IMR-90 (cell line): ENCODE measurements at regions not wholly inside any gene's neighbourhood (a gene's known extent, or its start where the extent isn't known, plus 50 kb on each side); places are given as distances from the start of the nearest gene placed in this dataset.

Experiments
- ATAC-seq: fragments of 200-7000 bp; cut with Tn5 transposase; 2 replicates; pipeline ENCODE4 v1.9.1; 2020; ENCODE audit warnings: low read depth, mild to moderate bottlenecking, moderate library complexity
- BruUV-seq: library from RNA; stranded (reverse); fragments of 400-500 nt; replicated peaks from 2 replicates; lab custom pipeline; 2021; lab: Mats Ljungman, UMichigan
- CTCF ChIA-PET: fragments of 300-600 bp; formaldehyde crosslinking; extraction: SDS; loops from one replicate; lab custom pipeline; 2021; ENCODE audit warnings: antibody characterized with exemption; lab: Yijun Ruan, JAX
- POLR2A ChIA-PET: fragments of 300-600 bp; sonication (Branson Sonifier 250); formaldehyde crosslinking; loops from one replicate; lab custom pipeline; 2022; ENCODE audit warnings: antibody characterized with exemption; ENCODE audit not compliant: unreplicated experiment; lab: Charles Lee
- DNase-seq: peaks from one replicate; pipeline ENCODE4 v3.0.0; 2013
- H2AFZ ChIP-seq: replicated peaks from 2 replicates; pipeline ENCODE3; 2013; ENCODE audit warnings: low read length, mild to moderate bottlenecking; ENCODE audit not compliant: poor library complexity
- H2AK5ac ChIP-seq: 2 replicates; pipeline ENCODE4 v1.6.1; 2013; ENCODE audit warnings: low read depth, low read length, inconsistent platforms
- H2AK9ac ChIP-seq: replicated peaks from 2 replicates; pipeline ENCODE3; 2013; ENCODE audit warnings: mild to moderate bottlenecking, low read depth, low read length, moderate library complexity; ENCODE audit not compliant: poor library complexity
- H2BK120ac ChIP-seq: 2 replicates; pipeline ENCODE4 v1.6.1; 2013; ENCODE audit warnings: low read depth, low read length, inconsistent platforms
- H2BK15ac ChIP-seq: 3 replicates; pipeline ENCODE4 v1.6.1; 2013; ENCODE audit warnings: low read depth, low read length, inconsistent platforms
- H2BK20ac ChIP-seq: 2 replicates; pipeline ENCODE4 v1.6.1; 2013; ENCODE audit warnings: low read depth, mild to moderate bottlenecking, inconsistent platforms, low read length, moderate library complexity
- H2BK5ac ChIP-seq: 2 replicates; pipeline ENCODE4 v1.6.1; 2013; ENCODE audit warnings: mild to moderate bottlenecking, low read depth, low read length, inconsistent platforms; ENCODE audit not compliant: poor library complexity, severe bottlenecking
- H3K14ac ChIP-seq: replicated peaks from 2 replicates; pipeline ENCODE4 v1.6.1; 2013; ENCODE audit warnings: low read depth, low read length, inconsistent platforms
- H3K18ac ChIP-seq: 2 replicates; pipeline ENCODE4 v1.6.1; 2013; ENCODE audit warnings: low read depth, low read length, control low read depth
- H3K23ac ChIP-seq: 2 replicates; pipeline ENCODE4 v1.6.1; 2013; ENCODE audit warnings: low read depth, low read length, inconsistent platforms
- H3K27ac ChIP-seq: 2 replicates; pipeline ENCODE4 v1.5.1; 2013; ENCODE audit warnings: mild to moderate bottlenecking, control low read depth, low read length; ENCODE audit not compliant: insufficient read depth
- H3K27me3 ChIP-seq: 2 replicates; pipeline ENCODE4 v1.6.1; 2013; ENCODE audit warnings: low read length; ENCODE audit not compliant: control insufficient read depth, insufficient read depth
- H3K36me3 ChIP-seq: 2 replicates; pipeline ENCODE4 v1.6.1; 2013; ENCODE audit warnings: low read length, mixed read lengths; ENCODE audit not compliant: control insufficient read depth, insufficient read depth
- H3K4ac ChIP-seq: 2 replicates; pipeline ENCODE4 v1.6.1; 2013; ENCODE audit warnings: low read depth, low read length, inconsistent platforms
- H3K4me1 ChIP-seq: 2 replicates; pipeline ENCODE4 v1.6.1; 2013; ENCODE audit warnings: low read length, mixed read lengths; ENCODE audit not compliant: control insufficient read depth, insufficient read depth
- H3K4me2 ChIP-seq: 2 replicates; pipeline ENCODE4 v1.6.1; 2013; ENCODE audit warnings: low read depth, mild to moderate bottlenecking, control low read depth, low read length, moderate library complexity
- H3K4me3 ChIP-seq: 2 replicates; pipeline ENCODE4 v1.5.1; 2013; ENCODE audit warnings: low read depth, mild to moderate bottlenecking, control low read depth, low read length, moderate library complexity; ENCODE audit not compliant: insufficient read depth
- H3K56ac ChIP-seq: 2 replicates; pipeline ENCODE4 v1.6.1; 2013; ENCODE audit warnings: low read length, inconsistent platforms; ENCODE audit not compliant: insufficient read depth; ENCODE audit errors: extremely low read depth
- H3K79me1 ChIP-seq, 2 experiments: 2 replicates each; pipeline ENCODE4 v1.6.1; 2013; ENCODE audit warnings: low read length in 2 of 2, inconsistent platforms in 1 of 2, low read depth in 1 of 2
- H3K9ac ChIP-seq: 2 replicates; pipeline ENCODE4 v1.6.1; 2013; ENCODE audit warnings: low read depth, low read length, control low read depth
- H3K9me1 ChIP-seq: 2 replicates; pipeline ENCODE4 v1.6.1; 2013; ENCODE audit warnings: low read length, inconsistent platforms; ENCODE audit not compliant: insufficient read depth
- H3K9me3 ChIP-seq: 2 replicates; pipeline ENCODE4 v1.6.1; 2013; ENCODE audit warnings: low read length; ENCODE audit not compliant: control insufficient read depth, insufficient read depth
- H4K20me1 ChIP-seq: 2 replicates; pipeline ENCODE4 v1.6.1; 2013; ENCODE audit warnings: low read length, inconsistent platforms; ENCODE audit not compliant: insufficient read depth
- H4K5ac ChIP-seq: 2 replicates; pipeline ENCODE4 v1.6.1; 2013; ENCODE audit warnings: mild to moderate bottlenecking, low read depth, low read length, control low read depth
- H4K8ac ChIP-seq, 2 experiments: 2 replicates each; pipeline ENCODE4 v1.6.1; 2013; ENCODE audit warnings: low read depth in 2 of 2, low read length in 2 of 2, control low read depth in 1 of 2, inconsistent platforms in 1 of 2
- H4K91ac ChIP-seq: 2 replicates; pipeline ENCODE4 v1.6.1; 2013; ENCODE audit warnings: low read depth, low read length, inconsistent platforms; ENCODE audit not compliant: insufficient read depth
- BHLHE40 ChIP-seq: fragments of 150-350 bp; IDR thresholded peaks from 2 replicates; pipeline ENCODE4 v1.6.1; 2016; ENCODE audit warnings: mild to moderate bottlenecking, low read depth, low read length
- CEBPB ChIP-seq: IDR thresholded peaks from 2 replicates; pipeline ENCODE4 v1.6.1; 2012; ENCODE audit warnings: low read depth, low read length, improper control_type of control experiment
- FOS ChIP-seq: fragments of 150-350 bp; IDR thresholded peaks from 2 replicates; pipeline ENCODE4 v1.6.1; 2016; ENCODE audit warnings: low read depth, low read length
- MAFK ChIP-seq: IDR thresholded peaks from 2 replicates; pipeline ENCODE4 v1.6.1; 2012; ENCODE audit warnings: low read depth, low read length, improper control_type of control experiment
- MAZ ChIP-seq: IDR thresholded peaks from 2 replicates; pipeline ENCODE4 v1.6.1; 2012; ENCODE audit warnings: low read depth, mild to moderate bottlenecking, low read length, improper control_type of control experiment, moderate library complexity, borderline replicate concordance
- NFE2L2 ChIP-seq: fragments of 150-350 bp; IDR thresholded peaks from 2 replicates; pipeline ENCODE4 v1.6.1; 2016; ENCODE audit warnings: low read depth, mild to moderate bottlenecking, low read length
- POLR2A ChIP-seq: IDR thresholded peaks from 2 replicates; pipeline ENCODE4 v1.6.1; 2012; ENCODE audit warnings: mild to moderate bottlenecking, low read depth, low read length
- RAD21 ChIP-seq: IDR thresholded peaks from 2 replicates; pipeline ENCODE4 v1.6.1; 2012; ENCODE audit warnings: low read length, improper control_type of control experiment
- RCOR1 ChIP-seq: IDR thresholded peaks from 2 replicates; pipeline ENCODE4 v1.6.1; 2012; ENCODE audit warnings: mild to moderate bottlenecking, low read length, improper control_type of control experiment; ENCODE audit not compliant: insufficient replicate concordance
- RFX5 ChIP-seq: IDR thresholded peaks from 2 replicates; pipeline ENCODE4 v1.8.0; 2012; ENCODE audit warnings: low read depth, mild to moderate bottlenecking, low read length, moderate library complexity
- SMC3 ChIP-seq: fragments of 150-350 bp; IDR thresholded peaks from 2 replicates; pipeline ENCODE4 v1.6.1; 2016; ENCODE audit warnings: low read depth, mild to moderate bottlenecking, antibody characterized with exemption, low read length, moderate library complexity
- WGBS, 2 experiments: methylation state at CpG; one replicate each; pipeline versions ENCODE4 v1.1.5 to v1.1.7; 2013; ENCODE audit warnings: missing lambda C conversion rate in 2 of 2; ENCODE audit not compliant: insufficient read length in 1 of 2; ENCODE audit errors: extremely low coverage in 2 of 2; 5-methylcytosine and 5-hydroxymethylcytosine counted together
- dilution Hi-C: fragments of 300-500 bp; cut with HindIII; formaldehyde crosslinking; loops from one replicate; pipeline ENCODE4 v1.14.3; 2018; ENCODE audit warnings: low sequenced_read_pairs; ENCODE audit not compliant: unreplicated experiment
- in situ Hi-C: fragments of 300-500 bp; cut with MboI; formaldehyde crosslinking; loops from 3 replicates; pipeline ENCODE4 v1.14.3; 2019; ENCODE audit warnings: low sequenced_read_pairs, inconsistent platforms, mixed read lengths
- intact Hi-C: fragments of 100-400 bp; cut with micrococcal nuclease; formaldehyde crosslinking; loops from 2 replicates; pipeline ENCODE4 v1.10.0; 2022
- TF ChIP-seq, protein P1 (sequence below): fragments of 150-350 bp; IDR thresholded peaks from 2 replicates; pipeline ENCODE4 v1.6.1; 2017; ENCODE audit warnings: mild to moderate bottlenecking, antibody characterized with exemption, low read length, low read depth
- TF ChIP-seq, protein P2 (sequence below): fragments of 150-350 bp; IDR thresholded peaks from 2 replicates; pipeline ENCODE4 v1.6.1; 2016; ENCODE audit warnings: low read depth, mild to moderate bottlenecking, low read length, moderate library complexity, borderline replicate concordance
- TF ChIP-seq, protein P3 (sequence below): conservative IDR thresholded peaks from 2 replicates; pipeline ENCODE4 v1.5.1; 2012; ENCODE audit warnings: mild to moderate bottlenecking, low read depth, low read length, improper control_type of control experiment

DNA sequence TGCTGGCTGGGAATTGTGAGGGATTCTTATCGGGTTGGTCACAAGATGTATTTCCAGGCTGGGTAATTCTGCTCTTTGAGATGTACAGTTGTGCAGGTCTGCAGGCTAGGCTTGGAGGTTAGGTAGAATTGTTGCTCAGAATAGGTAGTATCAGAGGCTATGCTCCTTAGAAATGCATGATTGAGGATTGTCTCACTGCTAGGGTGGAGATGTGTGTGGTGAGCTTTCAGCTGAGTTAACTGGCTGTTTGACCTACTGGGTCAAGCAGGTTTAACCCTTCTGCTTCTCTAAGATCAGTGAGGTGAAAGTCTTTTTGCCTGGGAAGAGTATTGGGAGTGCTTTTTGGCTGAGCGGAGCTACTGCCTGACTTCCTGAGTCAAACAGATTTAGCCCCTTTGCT lies 701.1 kb downstream of the UTRN start:
- H4K20me1 ChIP-seq: no peaks in the 10 kb centered on the region
- H3K18ac ChIP-seq: no peak overlapping the region
- H3K9me1 ChIP-seq: no peaks in the 10 kb centered on the region; the same call in 1 of the 2 replicates
- H2AK9ac ChIP-seq: no peak overlapping the region
- ATAC-seq: no peak
- H3K23ac ChIP-seq: no peak overlapping the region
- H3K9ac ChIP-seq: no peak overlapping the region
- H2BK5ac ChIP-seq: no peak overlapping the region
- ChIA-PET POLR2A (no interaction called here), CTCF (no interaction called here)
- H3K79me1 ChIP-seq: no peaks in the 10 kb centered on the region
- dilution Hi-C loops (no loop called here), intact Hi-C loops (no loop called here), in situ Hi-C loops (no loop called here)
- H2AFZ ChIP-seq: peak overlapping the region; percentile 14
- H3K27ac ChIP-seq: no peak overlapping the region
- 100% methylated on average over 1 of the region's 2 CpGs; no CpG with 5 or more reads in 1 of the 2 experiments for WGBS, 2 experiments
- H4K5ac ChIP-seq: no peak overlapping the region
- H3K14ac ChIP-seq: no peak overlapping the region
- no peak overlapping the region for H2AK5ac ChIP-seq
- no peaks in the 10 kb centered on the region for H3K27me3 ChIP-seq
- H4K91ac ChIP-seq: no peak overlapping the region
- no peak overlapping the region for H2BK15ac ChIP-seq
- H2BK120ac ChIP-seq: no peak overlapping the region
- H3K36me3 ChIP-seq: no peaks in the 10 kb centered on the region
- H4K8ac ChIP-seq: no peak overlapping the region
- TF ChIP-seq FOS: no peak
- no peak for TF ChIP-seq CEBPB
- TF ChIP-seq MAZ: no peak
- TF ChIP-seq MAFK: no peak
- TF ChIP-seq POLR2A: no peak
- TF ChIP-seq NFE2L2: no peak
- TF ChIP-seq, protein P1, sequence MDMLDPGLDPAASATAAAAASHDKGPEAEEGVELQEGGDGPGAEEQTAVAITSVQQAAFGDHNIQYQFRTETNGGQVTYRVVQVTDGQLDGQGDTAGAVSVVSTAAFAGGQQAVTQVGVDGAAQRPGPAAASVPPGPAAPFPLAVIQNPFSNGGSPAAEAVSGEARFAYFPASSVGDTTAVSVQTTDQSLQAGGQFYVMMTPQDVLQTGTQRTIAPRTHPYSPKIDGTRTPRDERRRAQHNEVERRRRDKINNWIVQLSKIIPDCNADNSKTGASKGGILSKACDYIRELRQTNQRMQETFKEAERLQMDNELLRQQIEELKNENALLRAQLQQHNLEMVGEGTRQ: no peak
- no peak for TF ChIP-seq RAD21
- TF ChIP-seq RFX5: no peak
- TF ChIP-seq BHLHE40: no peak
- TF ChIP-seq RCOR1: no peak
- TF ChIP-seq SMC3: no peak
- TF ChIP-seq, protein P2, sequence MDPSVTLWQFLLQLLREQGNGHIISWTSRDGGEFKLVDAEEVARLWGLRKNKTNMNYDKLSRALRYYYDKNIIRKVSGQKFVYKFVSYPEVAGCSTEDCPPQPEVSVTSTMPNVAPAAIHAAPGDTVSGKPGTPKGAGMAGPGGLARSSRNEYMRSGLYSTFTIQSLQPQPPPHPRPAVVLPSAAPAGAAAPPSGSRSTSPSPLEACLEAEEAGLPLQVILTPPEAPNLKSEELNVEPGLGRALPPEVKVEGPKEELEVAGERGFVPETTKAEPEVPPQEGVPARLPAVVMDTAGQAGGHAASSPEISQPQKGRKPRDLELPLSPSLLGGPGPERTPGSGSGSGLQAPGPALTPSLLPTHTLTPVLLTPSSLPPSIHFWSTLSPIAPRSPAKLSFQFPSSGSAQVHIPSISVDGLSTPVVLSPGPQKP: no peak
- TF ChIP-seq, protein P3, sequence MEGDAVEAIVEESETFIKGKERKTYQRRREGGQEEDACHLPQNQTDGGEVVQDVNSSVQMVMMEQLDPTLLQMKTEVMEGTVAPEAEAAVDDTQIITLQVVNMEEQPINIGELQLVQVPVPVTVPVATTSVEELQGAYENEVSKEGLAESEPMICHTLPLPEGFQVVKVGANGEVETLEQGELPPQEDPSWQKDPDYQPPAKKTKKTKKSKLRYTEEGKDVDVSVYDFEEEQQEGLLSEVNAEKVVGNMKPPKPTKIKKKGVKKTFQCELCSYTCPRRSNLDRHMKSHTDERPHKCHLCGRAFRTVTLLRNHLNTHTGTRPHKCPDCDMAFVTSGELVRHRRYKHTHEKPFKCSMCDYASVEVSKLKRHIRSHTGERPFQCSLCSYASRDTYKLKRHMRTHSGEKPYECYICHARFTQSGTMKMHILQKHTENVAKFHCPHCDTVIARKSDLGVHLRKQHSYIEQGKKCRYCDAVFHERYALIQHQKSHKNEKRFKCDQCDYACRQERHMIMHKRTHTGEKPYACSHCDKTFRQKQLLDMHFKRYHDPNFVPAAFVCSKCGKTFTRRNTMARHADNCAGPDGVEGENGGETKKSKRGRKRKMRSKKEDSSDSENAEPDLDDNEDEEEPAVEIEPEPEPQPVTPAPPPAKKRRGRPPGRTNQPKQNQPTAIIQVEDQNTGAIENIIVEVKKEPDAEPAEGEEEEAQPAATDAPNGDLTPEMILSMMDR: no peak
- no peak overlapping the region for H3K56ac ChIP-seq
- no peak overlapping the region for H2BK20ac ChIP-seq
- H3K4ac ChIP-seq: no peak overlapping the region
- H3K4me3 ChIP-seq: no peak overlapping the region
- H3K9me3 ChIP-seq: no peaks in the 10 kb centered on the region
- no peak overlapping the region for H3K4me2 ChIP-seq
- DNase-seq: no peak
- H3K4me1 ChIP-seq: no peaks in the 10 kb centered on the region
- no TSS peak for BruUV-seq
